ENCODE measurements at regions not wholly inside any gene's neighbourhood (a gene's known extent, or its start where the extent isn't known, plus 50 kb on each side); places are given as distances from the start of the nearest gene placed in this dataset.
A peak's percentile ranks its signal among the peaks of the same experiment; 100 is the strongest.

DNA sequence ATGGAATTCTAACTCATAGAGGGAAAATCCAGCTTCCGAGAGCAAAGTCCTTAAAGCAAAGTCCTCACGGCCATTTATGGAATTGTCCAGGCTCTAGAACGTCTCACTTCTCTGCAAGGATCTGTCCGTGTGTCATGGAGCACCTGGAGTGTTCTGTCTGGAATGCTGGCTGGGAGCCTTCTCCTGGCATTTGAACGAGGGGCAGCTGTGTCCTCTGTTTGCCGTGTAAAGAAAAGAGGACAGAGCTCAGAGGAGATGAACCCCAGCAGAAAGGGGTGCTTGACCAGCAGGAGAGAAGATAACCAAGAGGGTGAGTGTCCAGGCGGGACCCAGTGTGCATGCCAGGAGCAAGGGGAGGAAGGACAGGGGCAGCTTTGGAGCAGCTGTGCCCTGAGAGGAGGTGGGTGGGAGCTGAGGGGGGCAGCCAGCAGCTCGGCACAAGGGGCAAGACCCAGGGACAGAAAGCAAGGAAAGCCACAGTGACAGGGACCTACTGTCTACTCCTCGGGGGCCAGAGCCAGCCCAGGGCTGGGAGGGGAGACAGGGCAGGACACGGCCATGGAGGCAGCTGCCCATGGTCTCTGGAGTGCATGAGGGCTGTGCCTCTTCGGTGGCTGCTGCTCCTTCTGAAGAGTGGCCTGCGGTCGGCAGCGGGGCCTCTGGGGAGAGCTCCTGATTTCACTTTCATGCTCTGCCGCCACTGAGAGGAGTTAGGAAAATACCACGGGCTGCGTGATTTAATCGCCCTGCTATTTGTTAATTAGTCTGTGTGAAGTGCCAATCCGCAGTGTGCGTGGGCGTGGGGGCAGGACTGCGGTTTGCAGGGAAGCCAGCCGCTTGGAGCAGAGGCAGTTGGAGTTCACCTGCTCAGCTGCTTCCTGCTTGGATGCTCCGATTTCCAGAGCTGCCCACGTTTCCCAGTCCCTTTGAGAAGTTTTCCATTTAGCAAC lies 149.3 kb upstream of the SHH start:
- DNase-seq, result peak; percentile 57

DNA sequence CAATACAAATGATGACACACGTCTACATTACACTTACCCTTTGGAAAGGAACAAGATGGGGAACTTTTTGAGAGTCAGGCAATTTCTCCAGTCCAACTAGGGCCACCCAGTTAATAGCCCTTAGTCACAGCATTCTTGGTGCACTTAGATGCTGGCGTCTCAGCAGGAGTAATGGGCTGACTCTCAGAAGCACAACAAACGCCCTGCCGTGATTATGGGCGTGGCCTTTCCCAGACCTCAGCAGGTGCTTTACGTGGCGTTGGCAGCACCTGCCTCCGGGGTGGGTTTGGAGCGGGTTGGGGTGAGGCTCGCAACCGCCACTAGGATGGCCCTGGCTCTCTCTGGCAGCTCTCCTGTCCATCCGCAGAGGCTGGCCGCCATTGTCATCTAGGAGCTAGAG lies 147.6 kb upstream of the SHH start:
- peak; percentile 55 for DNase-seq

DNA sequence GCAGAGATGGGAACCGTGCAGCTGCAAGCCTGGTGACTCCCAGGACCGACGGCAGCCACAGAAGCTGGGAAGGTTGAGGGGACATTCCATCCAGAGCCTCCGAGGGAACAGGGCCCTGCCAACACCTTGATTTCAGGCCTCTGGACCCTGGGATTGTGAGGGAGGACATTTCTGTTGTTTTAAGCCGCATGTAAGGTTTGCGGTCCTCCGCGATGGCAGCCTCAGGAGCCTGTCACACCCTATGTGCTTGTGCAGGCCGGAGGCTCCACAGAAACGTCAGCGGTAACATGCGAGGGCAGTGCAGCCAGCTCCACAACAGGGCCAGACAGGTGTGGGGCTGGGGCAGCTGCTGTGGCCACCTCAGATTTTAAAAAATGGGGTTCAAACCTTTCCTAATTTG lies 144.7 kb upstream of the SHH start:
- DNase-seq, result no peak

DNA sequence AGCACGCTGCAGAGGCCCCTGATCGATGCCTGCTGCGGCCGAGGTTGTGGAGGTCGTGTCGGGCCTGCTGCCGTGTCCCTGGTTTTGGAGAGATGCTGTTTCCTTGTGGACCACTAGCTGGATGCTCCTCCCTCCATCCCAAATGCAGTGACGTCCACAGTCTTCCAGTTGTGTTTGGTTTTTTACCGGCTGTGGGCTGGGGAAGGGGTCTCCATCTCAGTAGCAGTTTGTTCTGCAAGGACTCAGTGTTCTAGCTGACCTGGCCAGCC lies 143.0 kb upstream of the SHH start:
- no peak for DNase-seq

DNA sequence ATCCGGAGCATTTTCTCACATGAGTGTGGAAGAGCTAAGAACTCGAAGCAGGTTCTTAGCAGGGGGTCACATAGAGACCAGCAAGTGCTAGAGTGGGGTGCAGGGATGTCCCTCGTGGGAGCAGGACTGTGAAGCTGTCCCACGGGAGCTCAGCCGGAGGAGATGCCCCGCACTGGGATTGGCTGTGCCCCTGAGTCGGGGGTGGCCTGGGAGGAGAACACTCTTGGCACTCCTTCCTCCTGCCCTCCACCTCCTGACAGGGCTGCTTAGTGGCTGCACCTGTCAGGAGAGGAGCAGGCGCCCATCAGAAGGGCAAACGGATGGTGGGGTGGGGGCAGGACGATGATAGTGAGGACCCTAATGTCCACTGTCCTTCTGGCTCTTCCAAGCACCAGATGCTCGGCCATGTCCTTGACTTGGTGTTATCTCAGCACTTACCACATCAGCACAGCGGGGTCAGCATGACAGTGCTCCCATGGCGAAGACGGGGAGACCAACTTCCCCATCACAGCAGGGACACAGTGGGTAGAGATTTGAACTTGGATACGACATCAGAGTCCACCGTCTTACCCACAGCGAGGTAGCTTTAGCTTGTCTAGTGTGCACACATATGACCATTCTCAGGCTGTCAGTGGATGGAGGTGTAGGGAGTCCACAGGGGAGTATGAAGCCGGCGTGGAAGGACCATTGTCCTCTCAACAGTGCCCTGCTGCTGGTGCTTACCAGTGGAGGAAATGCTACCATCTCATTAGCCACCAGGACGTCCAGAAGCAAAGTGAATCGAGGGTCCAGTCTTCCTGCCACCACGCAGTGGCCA lies 142.5 kb upstream of the SHH start:
- DNase-seq, result no peak

DNA sequence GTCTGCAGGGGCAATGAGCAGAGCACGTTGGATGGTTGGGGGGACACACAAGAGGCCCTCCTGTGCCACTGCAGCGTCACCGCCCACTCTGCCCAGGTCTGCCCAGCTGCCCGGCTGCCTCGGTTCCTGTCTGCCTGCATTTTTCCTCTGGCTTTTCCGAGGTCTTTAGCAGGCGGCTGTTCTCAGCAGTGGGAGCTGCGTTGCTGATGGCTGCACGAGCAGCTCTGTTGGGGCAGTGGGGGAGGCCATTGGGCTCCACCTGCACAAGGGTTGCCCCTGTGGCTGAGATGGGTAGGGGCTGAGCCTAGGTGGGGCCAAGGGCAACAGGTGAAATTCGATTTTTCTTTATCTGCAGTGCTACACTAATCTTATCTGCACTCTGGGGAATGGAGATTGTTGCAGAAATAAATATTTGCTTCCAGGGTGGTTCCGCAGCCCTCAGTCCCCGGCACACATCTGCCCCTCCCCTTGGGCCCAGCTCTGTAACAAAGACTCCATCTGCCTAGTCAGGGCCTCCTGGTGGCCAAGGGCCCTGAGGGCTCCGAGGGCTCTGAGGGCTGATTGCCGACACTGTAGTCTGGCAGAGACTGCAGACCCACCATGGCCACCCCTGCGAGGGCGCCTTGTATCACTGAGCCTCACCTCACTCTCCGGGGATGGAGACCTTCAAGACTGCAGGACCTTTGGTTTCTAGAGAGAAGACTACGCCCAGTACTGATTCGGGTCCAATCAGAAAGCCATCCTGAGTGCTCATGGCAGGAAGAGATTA lies 141.7 kb upstream of the SHH start:
- DNase-seq, result no peak

DNA sequence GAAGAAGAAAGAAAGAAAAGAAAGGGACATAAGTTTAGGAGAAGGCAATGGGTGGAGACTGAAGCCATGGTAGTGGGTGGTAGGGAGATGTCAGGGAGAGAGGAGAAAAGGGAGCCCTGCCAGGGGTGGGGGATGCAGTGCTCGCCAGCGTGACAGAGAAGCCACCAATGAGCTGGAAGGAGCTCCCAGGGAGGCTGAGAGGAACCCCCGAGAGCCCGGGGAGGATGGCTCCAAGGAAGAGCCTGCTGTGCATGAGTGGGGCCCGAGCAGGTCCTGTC lies 141.2 kb upstream of the SHH start:
- DNase-seq, result no peak

DNA sequence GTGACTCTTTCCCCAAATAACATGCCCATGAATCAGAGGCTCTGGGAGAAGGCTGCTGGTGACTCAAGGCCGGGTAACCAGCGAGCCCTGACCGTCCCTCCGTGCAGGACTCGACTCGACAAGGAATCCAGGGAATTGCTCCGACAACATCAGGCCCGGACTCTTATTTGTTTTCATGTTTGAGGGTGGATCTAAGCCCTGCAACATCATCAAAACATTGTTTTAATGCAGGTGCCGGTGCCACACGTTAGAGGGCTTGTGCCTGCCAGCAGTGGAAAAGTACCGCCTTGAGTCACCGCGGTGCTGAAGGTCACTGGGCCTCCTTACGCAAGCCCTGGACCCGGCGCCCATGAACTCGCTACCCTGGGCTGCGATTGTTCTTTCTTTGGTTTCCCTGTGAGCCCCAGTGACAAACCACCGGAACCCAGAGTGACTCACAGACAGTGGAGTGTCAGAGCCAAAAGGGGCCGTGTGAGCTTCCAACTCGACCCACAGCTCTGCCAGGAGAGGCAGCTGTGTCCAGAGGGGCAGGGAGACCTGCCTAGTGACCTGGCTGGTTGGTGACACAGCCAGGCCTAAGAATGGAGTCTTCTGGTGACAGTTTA lies 139.4 kb upstream of the SHH start:
- DNase-seq, result peak; percentile 93

DNA sequence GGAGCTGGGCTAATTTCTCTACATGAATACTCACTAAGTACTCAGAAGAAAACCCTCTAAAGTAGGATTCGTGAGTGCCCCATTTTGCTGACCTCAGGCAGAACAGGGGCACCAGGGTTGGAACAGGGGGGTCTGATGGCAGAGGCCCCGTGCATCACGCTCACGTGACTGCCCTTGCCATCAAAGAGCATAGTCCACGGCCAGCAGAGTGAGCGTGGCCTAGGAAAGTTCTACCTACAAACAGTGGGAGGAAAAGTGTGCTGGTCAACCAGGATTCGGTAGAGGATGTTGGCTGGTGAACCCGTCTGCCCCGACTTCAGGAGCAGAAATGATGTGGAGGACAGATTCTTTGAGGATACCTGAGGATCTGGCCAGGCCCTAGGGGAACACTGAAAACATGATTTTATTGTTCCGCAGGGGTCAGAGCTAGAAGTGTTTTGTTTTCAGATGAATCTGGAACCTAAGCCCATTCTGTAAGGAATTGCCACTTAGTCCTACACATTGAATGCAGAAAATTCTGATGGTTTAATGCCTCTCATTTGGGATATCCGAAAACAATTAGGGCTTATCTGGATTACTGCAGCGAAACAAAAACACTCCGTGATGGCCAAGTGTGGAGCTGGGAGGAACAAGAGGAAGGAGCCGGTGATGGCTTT lies 138.8 kb upstream of the SHH start:
- DNase-seq, result no peak

DNA sequence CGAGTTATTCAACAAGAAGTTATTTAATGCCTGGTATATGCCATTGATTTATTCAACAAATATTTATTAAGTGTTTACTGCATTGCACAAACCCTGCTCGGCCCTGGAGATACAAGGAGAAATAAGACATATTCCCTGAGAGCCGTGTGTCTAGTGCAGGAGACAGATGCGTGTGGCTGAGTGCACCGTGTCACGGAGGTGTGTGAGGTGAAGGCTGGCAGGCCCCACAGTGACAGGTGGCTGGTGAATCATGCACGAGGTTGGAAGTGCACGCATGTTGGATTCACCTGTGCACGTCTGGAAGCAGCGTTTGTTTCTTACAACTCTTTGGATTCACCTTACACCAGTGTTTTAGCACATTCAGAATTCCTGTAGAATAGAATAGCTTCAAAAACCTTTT lies 136.6 kb upstream of the SHH start:
- DNase-seq, result no peak

DNA sequence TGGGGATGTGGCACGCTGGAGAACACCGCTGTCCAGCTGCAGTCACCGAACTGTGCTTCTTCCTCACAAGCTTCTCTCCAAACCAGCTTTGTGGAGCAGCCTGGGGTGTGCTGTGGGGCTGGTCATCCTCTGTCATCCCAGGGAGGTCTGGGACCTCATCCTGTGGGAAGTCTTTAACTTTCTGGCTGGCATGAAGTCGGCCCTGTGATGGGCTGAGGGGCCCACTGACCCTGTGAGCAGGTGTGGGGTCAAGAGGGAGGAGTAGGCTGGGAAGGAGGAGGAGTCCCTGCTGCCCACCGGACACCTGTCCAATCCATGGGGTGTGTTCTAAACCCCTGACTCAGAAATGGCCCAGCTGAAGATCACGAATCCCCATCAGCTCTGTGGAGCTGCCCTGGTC lies 136.2 kb upstream of the SHH start:
- peak; percentile 45 for DNase-seq

DNA sequence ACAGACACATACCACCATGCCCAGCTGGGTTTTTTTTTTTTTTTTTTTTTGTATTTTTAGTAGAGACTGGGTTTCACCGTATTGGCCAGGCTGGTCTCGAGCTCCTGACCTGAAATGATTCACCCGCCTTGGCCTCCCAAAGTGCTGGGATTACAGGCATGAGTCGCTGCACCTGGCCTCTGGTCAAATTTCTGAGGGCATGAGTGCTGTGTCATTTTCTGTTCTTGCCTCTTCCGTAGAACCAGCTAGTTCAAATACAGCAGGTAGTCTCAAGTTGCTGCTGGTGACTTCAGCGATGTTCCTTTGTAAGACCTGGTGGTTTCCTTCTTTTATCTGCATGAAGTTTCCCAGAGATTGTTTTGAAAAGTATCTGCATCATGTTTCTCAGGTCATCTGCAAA lies 134.8 kb upstream of the SHH start:
- peak; percentile 80 for DNase-seq

DNA sequence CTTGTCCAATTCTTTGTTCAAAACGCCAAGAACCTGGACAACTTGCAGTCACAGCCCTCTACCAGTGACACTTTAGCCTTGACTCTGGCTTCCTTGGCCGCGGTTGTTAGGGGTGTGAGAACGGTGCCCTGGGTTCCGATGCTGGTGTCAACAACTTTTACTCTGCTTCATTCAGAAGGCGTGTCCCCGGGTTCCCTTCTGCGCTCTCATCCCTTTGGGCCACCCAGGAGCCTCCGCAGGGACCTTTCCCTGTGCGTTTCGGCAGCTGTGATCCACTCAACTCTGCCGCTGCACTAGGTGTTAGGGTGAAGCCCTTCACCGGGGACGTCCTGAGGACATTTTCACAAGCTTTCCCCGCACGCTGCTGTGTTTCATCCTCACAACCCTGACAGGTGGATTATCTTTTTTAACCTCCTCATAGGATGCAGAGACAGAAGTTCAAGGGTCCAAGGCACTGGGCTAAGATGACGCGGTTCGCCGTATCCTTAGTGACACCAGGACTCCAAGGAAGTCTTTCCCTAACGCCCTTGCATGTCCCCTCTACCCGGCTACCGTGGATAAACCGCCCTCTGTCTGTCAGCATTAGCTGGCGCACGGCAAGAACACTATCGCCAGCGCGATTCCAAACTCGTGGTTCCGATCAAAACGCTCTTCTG lies 133.5 kb upstream of the SHH start:
- DNase-seq, result no peak

DNA sequence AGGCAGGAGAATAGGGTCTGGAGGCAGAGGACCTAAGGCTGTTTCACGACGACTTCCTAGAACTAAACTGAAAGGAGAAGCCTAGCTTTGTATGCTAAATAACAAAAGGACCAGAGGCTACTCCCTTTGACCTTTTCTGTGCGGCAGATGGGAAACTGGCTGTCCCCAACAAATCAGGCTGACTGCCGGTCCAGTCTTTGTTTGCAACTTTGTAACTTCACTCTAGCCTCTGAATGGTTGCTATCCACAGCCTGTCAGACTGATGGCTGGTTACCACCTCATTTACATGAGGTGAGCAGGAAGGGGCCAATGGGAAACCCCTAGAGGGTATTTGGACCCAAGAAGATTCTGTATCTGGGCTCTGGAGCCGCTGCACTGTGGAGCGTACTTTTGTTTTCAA lies 132.6 kb upstream of the SHH start:
- DNase-seq, result no peak

DNA sequence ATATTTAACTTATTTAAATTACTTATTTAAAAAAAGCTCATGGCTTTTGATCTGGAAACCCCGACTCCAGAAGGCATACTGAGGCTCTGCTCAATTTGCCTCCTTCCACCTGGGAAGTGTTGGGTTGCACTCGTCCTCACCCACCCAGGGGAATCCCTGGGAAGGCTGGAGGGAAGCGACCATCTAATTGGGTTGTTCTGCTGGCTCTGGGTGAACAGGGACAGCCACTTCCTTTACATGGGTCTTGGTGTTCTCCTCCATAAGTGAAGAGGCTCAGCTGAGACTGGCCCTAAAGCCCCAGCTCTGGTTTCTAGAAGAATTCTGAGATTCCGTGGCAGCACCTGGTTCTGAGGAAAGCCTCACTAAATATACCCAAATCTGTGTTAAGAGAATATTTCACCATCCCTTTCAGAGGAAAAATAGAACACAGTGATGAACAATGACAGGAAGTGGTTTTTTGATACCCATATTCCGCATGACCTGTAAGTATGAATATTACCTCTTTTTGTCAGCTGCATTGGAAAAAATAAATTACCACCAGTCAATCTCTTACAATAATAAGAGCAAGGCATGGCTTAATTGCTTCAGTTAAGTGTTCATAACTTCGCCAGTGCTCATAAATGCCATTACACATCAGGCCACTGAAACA lies 131.1 kb upstream of the SHH start:
- DNase-seq, result peak; percentile 35

DNA sequence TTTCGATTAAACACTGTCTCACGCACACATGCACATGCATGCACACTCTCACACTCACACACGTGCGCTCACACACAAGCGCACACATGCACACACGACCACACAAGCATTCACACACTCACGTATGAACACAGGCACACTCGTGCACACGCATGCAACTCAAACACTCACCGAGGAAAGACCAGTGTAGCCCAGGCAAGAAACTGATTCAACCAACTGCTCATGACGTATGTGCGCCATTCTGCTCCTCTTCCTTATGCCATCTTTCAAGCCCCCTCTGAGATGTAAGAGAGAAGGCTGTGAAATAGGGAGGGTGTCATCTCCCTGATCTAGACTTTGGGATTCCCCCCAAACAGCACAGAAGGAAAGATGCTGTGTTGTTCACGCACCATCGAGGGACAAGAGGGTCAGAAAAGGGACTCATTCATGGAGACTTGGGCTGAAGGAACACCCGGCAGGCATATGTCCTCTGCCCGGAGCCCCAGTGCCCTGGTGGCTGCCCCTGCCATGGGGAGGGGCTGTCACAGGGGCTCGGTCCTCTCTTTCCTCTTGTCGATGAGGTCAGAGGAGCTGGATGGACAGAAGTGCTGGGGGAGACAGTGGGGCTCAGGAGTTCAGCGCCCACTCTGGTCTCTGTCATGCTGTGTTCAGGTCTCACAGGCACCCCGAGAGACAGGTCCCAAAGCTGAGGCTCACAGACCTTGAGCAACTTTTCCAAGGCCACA lies 130.1 kb upstream of the SHH start:
- peak; percentile 37 for DNase-seq

DNA sequence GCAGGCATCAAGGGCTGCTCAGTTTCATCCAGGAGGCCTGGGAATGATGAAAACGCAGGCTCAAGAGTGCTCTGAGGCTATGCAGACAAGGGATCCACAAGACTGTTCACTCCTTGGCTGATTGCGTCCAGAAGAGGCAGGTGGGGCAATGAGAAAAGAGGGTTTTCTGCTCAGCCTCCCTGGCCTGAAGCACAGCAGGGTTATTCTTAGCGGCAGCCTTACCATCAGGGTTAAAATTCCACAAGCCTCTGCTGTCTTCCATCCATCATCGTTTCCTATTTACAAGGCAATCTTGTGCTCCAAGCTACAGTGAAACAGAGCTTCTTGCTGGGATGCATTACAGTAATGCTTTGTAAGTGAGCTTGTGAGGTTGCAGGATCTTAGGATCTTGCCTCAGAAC lies 129.4 kb upstream of the SHH start:
- peak; percentile 83 for DNase-seq

DNA sequence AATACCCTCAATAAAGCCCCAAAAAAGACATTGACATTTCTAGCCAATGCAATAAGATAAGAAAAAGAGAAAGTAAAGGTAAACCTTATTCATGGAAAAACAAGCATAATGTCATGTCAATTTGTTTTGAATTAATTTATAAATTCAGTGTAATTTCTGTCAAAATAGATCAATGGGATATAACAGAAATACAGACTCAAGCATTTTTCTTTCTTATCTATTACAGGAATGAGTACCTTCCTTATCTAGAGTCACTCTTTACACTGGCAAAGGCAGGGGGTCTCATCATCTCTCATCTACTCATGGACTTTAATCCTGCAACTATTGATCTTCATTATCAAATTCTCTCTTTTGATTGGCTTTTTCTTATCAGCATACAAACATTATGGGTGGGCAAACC lies 127.1 kb upstream of the SHH start:
- DNase-seq, result no peak

DNA sequence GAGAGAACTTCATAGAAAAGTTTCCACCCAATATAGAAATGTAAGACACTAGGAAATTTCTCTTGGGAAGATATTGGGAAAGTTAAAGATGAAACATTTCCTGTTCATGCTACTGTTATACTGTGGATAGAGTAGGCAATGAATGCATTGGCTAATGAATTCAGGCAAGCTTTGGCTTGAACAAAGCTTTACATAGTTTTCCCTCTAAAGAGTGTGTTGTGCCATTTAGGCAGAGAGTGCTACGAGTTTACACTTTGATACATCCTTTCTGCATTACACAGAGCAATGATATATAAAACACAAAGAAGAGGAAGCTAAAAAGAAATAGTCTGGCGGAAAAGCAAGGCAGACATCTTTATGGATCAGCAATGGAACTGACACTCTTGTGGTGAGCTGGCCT lies 125.9 kb upstream of the SHH start:
- no peak for DNase-seq

DNA sequence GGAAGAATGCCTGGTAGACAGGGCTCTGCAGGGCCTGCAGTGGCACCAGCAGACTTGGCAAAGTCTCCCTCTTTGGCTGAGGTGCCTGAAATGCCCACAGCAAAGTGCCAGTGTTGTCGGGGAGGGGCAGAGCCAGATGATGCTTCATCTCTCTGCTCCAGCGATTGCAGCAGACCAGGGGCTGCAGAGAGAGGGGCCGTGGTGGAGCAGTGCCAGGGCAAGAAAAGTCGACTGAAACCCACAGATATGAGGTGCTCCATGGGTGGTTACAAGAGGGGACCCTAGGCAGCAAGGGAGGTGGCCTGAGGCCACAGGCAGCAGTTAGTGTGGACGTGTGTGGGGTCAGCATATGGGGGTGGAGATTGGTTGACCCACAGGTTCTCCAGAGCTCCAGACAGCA lies 123.5 kb upstream of the SHH start:
- peak; percentile 28 for DNase-seq

DNA sequence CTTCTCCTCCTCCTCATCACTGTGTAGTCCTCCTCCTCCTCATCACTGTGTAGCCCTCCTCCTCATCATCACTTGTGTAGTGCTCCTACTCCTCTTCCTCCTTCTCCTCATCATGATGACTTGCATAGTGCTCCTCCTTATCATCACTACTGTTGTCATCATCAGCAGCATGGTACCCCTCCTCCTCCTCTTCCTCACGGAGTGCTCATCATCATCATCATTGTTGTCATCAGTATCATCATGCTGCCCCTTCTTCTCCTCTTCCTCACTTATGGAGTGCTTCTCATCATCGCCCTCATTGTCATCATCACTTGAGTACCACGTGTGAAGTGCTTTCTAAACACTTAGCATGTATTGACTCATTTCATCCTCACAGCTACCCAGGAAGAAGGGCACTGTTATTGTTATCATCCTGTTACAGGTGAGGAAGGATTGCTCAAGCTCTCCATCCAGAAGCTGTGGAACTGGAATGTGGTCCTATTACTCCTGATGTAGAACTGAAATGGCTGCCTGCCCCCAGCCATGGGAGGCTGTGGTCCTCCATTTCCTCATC lies 122.8 kb upstream of the SHH start:
- no peak for DNase-seq
